GM12891 (cell line): ENCODE measurements at regions not wholly inside any gene's neighbourhood (a gene's known extent, or its start where the extent isn't known, plus 50 kb on each side); places are given as distances from the start of the nearest gene placed in this dataset.

Source experiments
- DNase-seq: peaks from one replicate; pipeline ENCODE4 v3.0.0; 2011; ENCODE audit warnings: low spot score; ENCODE audit not compliant: insufficient read length
- FAIRE-seq: peaks from 2 replicates; lab custom pipeline; 2011; peaks lifted over from hg19 to GRCh38; lab: Jason Lieb, UNC
- PAX5 ChIP-seq: IDR thresholded peaks from 2 replicates; pipeline ENCODE4 v1.6.1; 2011; ENCODE audit warnings: low read length, moderate library complexity, mild to moderate bottlenecking; ENCODE audit not compliant: insufficient read depth, severe bottlenecking
- POLR2A ChIP-seq: IDR thresholded peaks from 2 replicates; pipeline ENCODE4 v1.6.1; 2011; ENCODE audit warnings: low read depth, low read length, control low read depth
- POLR2AphosphoS5 ChIP-seq: IDR thresholded peaks from 2 replicates; pipeline ENCODE4 v1.6.1; 2011; ENCODE audit warnings: low read depth, low read length, control low read depth
- POU2F2 ChIP-seq: IDR thresholded peaks from 2 replicates; pipeline ENCODE4 v1.6.1; 2011; ENCODE audit warnings: low read depth, mild to moderate bottlenecking, control low read depth, low read length, moderate library complexity
- SPI1 ChIP-seq: IDR thresholded peaks from 2 replicates; pipeline ENCODE4 v1.6.1; 2011; ENCODE audit warnings: low read depth, low read length, control low read depth
- TAF1 ChIP-seq: IDR thresholded peaks from 2 replicates; pipeline ENCODE4 v1.6.1; 2011; ENCODE audit warnings: low read depth, low read length, control low read depth

DNA sequence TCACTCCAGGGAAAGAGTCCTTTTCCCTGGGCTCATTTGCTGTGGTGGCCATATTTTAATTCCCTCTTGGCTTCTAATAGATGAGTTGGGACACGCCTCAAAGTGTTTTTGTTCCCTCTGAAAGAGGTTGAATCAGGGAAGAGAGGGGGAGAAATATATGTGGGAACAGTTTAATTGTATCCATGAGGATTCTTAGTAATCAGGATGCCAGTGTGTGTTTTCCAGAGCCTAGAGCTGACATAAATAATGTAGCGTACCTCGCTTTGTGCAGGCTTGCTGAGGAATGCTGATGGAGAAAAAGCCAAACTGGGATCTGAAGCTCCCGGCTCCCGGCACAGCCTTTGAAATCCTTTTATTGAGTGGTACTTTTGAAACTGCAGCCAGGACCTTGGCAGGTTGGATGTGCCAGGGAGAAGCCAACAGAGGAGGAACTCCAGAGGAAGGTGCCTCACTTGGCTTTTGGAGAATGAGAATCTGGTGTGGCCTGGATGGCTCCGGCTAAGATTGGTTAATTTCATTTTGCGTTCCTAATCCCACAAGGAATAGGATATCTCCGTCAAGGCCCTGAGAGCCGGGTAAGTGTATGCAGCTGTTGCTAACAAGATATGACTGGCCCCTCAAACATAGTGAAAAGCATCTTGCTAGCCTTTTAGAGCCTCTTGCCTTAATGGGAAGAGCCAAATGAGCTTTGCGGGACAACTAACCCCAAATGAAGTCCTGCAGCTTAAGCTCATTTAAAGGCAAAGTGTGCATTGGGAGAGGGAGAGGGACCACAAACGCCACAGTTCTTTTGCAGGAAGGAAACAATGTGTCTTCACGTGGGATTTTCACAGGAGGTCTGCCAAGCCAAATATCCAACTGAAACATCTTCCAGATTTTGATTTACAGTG, 471.1 kb upstream of the WWC1 start:
- no peak for TF ChIP-seq POLR2AphosphoS5
- TF ChIP-seq PAX5 = no peak
- TF ChIP-seq POU2F2 = no peak
- TF ChIP-seq POLR2A = no peak
- no peak for TF ChIP-seq SPI1
- FAIRE-seq = no peak
- DNase-seq = no peak

DNA sequence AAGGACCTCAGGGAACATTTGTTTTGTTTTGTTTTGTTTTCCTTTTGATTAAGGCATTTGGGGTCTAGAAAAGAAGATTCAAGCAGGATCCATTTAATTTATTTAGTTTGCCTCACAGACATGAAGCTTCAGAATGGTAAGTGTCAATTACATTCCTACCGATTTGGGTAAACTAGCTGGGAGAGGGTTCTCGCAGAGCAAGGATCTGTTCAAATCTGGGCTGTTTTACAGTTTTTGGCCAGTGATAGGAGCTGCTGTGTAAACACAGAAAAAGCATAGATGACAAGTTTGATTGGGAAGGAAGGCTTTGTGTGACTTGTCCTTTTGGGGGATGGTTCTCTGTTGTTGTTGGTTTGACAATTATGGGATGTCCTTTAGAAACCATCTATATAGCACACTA, 470.3 kb upstream of the WWC1 start:
- DNase-seq (no peak), FAIRE-seq (no peak)
- TF ChIP-seq TAF1 (no peak), SPI1 (no peak), POU2F2 (no peak), POLR2A (no peak), PAX5 (no peak), POLR2AphosphoS5 (no peak)

DNA sequence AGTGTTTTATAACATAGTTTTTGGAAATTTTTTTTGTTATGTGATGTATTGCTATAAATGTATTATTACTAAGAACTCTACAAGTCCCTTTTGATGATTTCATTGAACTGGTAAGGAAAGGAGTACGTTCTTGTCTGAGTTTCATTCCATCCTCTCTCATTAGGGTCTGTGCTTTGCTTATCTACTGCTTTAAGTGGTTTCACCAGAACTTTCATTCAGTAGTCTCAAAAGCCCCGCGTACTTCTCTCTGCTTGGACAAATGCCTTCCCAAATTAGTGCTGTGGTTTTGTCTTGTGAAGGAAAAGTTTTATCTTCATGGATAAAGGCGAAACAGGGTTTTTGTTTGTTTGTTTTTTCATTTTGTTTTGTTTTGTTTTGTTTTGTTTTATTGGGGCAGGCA, 469.8 kb upstream of the WWC1 start:
- TF ChIP-seq POLR2A = no peak
- TF ChIP-seq SPI1 = no peak
- TF ChIP-seq TAF1 = no peak
- TF ChIP-seq POU2F2 = no peak
- TF ChIP-seq PAX5 = no peak
- no peak for TF ChIP-seq POLR2AphosphoS5
- FAIRE-seq (no peak), DNase-seq (no peak)

DNA sequence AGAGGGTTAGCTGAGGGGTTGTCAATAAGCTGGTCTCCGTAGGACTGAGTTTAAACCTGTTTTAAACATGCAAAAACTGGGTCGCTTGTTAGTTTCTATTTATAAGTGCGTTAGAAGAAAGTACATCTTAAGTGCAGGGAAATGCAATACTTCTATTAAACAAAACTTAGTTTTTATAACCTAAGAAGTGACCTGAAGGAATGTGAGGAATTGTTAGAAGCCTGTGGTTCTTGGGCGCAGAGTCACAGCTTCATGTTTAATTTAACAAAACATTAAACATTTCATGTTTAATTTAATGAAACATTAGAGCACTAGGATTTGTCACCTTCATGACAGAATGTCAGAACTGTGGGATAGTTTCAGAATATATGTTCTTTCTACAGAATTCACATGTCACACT, 469.2 kb upstream of the WWC1 start:
- TF ChIP-seq POLR2A (no peak), SPI1 (no peak), TAF1 (no peak), POLR2AphosphoS5 (no peak), PAX5 (no peak), POU2F2 (no peak)
- FAIRE-seq (no peak), DNase-seq (no peak)

DNA sequence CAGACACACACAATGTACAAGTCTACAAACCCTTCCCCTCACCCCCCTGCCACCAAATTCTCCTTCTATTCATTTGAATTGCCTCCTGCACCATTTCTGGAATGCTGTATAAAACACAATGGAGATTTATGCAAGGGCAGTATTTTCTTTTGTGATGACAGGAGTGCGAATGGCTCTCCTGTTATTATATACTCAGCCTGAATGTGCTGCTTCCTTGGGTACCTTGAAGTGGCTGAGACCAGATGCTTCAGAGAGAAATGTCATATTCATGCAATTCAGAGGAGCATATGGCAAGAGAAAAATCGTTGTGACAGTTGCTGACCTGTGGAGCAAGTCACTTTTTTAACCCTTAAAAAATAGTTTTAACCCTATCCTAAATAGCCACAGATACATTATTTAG, 468.0 kb upstream of the WWC1 start:
- no peak for FAIRE-seq
- no peak for DNase-seq
- TF ChIP-seq TAF1 = no peak
- TF ChIP-seq SPI1 = no peak
- no peak for TF ChIP-seq POLR2AphosphoS5
- TF ChIP-seq PAX5 = no peak
- TF ChIP-seq POU2F2 = no peak
- TF ChIP-seq POLR2A = no peak

DNA sequence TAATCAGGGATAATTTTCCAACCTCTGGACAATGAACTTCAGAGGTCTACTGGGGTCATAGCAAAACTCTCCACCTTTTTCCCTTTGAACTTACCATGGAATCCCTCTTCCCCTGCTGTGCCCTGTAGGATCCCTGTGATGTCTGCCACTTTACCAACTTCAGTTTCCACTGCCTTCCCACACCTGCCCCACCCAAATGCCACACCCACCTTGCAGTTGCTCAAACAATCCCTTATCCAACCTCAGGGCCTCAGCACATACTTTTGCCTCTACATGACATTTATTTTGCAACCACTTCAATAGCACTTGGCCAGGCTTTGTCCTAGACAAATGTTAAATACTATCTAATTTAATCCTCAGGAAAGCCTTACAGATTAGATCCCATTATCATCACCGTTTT, 463.7 kb upstream of the WWC1 start:
- TF ChIP-seq TAF1 (no peak), POLR2A (no peak), PAX5 (no peak), POU2F2 (no peak), SPI1 (no peak), POLR2AphosphoS5 (no peak)
- FAIRE-seq (no peak), DNase-seq (no peak)

DNA sequence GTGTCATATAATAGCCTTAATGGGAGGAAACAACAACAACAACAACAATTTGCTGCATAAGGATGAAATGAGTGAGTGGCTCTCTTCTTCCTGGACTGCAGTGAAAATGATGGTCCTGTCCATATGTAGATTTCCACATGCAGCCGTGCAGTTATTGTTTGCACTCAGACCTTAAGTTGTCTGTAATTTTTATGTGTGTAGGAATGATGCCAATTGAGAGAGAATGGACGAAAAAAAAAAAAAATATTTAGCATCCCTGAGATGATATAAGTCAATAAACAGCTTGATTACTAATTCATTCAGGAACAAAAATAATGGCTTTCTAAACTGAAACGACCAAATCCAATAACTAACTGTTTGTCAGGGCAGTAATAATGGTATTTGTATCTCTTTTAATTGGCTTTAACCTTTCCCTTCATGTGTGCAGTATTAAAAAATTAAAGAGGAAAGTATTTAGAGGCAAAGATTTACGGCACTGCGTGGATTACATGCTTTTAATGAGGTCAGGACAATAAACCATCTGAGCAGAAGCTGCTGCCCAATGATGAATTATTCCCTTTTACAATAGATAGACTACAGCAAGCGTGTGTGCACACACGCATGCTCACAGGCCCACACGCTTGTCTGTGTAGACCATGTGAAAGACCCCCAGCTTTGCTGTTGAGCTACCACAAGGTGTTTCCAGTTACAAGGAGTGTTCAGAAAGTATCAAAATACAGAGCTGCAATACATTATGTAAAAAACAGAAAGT, 459.5 kb upstream of the WWC1 start:
- DNase-seq (no peak), FAIRE-seq (no peak)
- TF ChIP-seq POLR2A (no peak), POLR2AphosphoS5 (no peak), TAF1 (no peak), PAX5 (no peak), SPI1 (no peak), POU2F2 (no peak)

DNA sequence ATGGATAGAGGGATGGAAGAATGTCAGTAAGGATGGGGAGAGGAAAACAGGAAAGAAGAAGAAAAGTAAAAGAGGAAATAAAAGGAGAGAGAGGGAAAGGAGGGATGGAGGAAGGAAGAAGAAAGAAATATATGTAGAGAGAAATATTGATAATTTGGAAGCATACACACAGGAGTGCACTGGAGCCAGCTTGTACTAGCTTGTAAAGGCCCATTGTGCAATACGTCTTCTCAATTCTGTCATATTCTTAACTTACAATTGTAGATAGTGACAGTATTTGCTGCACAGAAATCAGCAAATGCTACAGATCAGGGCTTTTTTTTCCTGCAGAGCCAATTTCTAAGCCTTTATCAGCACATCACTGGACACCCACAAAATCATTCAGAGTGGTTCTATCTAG, 458.8 kb upstream of the WWC1 start:
- TF ChIP-seq POLR2A (no peak), POU2F2 (no peak), POLR2AphosphoS5 (no peak), PAX5 (no peak), TAF1 (no peak), SPI1 (no peak)
- FAIRE-seq = no peak

DNA sequence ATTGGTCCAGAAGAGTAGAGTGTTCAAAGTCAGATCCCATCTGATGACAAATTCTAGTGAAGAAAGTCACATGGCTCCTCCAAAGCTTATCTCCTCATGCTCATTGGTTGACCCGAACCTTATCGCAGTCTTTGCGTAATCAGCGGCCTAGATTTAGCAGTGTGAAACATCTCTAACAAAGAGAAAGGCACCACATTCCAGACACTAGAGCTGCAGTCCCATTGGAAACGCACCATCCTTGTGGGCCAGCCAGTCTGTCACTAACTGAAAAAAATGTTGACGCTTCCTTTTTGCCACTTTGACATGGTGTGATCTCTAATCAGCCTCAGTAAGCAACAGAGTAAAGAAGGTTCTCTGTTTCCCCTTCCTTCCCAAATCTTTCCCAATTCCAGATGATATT, 458.0 kb upstream of the WWC1 start:
- DNase-seq = no peak
- no peak for TF ChIP-seq PAX5
- TF ChIP-seq POU2F2 = no peak
- TF ChIP-seq POLR2AphosphoS5 = no peak
- TF ChIP-seq POLR2A = no peak
- no peak for TF ChIP-seq TAF1
- no peak for TF ChIP-seq SPI1
- FAIRE-seq = no peak

More for the DNA sequence above, 458.8 kb upstream of the WWC1 start:
- DNase-seq = no peak

DNA sequence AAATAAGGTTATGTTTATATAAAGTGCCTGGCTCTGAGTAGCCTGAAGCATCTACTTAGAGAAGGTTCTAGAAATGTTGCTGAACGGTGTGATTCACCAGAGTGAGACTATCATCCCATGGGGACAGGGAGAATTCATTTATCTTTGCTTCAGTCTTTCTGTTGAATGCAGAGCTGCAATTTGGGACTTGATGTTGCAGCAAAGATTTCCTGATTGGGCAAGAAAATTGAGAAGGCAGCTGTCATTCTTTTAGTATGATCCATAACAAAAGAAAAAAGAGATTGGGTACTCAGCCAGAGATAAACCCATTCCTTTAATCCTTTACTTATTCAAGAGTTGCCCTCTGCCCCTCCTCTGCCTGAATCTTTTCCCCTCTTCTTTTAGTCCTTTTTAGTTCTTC, 456.3 kb upstream of the WWC1 start:
- TF ChIP-seq TAF1 (no peak), POLR2AphosphoS5 (no peak), POLR2A (no peak), POU2F2 (no peak), SPI1 (no peak), PAX5 (no peak)
- DNase-seq (no peak), FAIRE-seq (no peak)
